ENCODE measurements at regions not wholly inside any gene's neighbourhood (a gene's known extent, or its start where the extent isn't known, plus 50 kb on each side); places are given as distances from the start of the nearest gene placed in this dataset.

GRCh38 chr7:98679741-98680140 lies 62.7 kb downstream of the NPTX2 start:
- CTCF ChIA-PET, result no interaction called here
- intact Hi-C loops (cut with micrococcal nuclease), result no loop called here
- POLR2A ChIA-PET, result no interaction called here
- Mint-ChIP-seq H3K9me3 (peaks cover 5% of the 10 kb centered on the region), H3K4me3 (no peak overlapping the region), H3K27ac (no peak overlapping the region), H3K36me3 (no peaks in the 10 kb centered on the region), H3K4me1 (ENCODE audit: low read depth) (no peaks in the 10 kb centered on the region), H3K27me3 (peaks cover 18% of the 10 kb centered on the region)
- no peak for DNase-seq

GRCh38 chr7:98681511-98681910 lies 64.4 kb downstream of the NPTX2 start:
- Mint-ChIP-seq H3K4me1 (ENCODE audit: low read depth) (no peaks in the 10 kb centered on the region), H3K27ac (no peak overlapping the region), H3K36me3 (no peaks in the 10 kb centered on the region), H3K4me3 (no peak overlapping the region), H3K27me3 (peaks cover 18% of the 10 kb centered on the region), H3K9me3 (peaks cover 10% of the 10 kb centered on the region)
- no peak for DNase-seq
- ChIA-PET CTCF (no interaction called here), POLR2A (no interaction called here)
- intact Hi-C loops (cut with micrococcal nuclease), result no loop called here

DNA sequence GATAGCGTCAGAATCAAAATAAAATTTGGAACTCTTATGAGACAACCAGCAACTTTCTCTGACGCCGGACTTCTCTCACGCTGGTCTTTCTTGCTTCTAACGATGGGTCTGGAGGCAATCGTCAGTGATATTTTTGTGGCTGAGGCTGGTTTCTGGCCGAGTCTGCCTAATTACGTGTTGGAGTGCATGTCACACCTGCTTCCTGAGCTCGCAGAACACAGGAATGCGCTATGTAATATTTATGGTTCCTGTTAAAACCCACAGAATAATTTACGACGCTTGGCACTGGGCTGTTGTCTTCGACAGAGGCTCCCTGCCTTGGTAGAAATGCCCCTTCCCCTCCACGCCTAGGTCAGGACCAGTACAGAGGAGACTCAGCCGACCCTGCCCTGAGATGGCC lies 64.9 kb downstream of the NPTX2 start:
- intact Hi-C loops (cut with micrococcal nuclease), result no loop called here
- H3K27ac Mint-ChIP-seq, result no peak overlapping the region
- no peak overlapping the region for H3K4me3 Mint-ChIP-seq
- POLR2A ChIA-PET, result no interaction called here
- H3K27me3 Mint-ChIP-seq, result peaks cover 18% of the 10 kb centered on the region
- H3K36me3 Mint-ChIP-seq, result no peaks in the 10 kb centered on the region
- H3K4me1 Mint-ChIP-seq (ENCODE audit: low read depth), result no peaks in the 10 kb centered on the region
- peaks cover 10% of the 10 kb centered on the region for H3K9me3 Mint-ChIP-seq
- no peak for DNase-seq
- CTCF ChIA-PET, result no interaction called here

- no peak for DNase-seq
- H3K36me3 Mint-ChIP-seq, result no peaks in the 10 kb centered on the region
- peaks cover 15% of the 10 kb centered on the region for H3K9me3 Mint-ChIP-seq
- intact Hi-C loops (cut with micrococcal nuclease), result no loop called here
- H3K27ac Mint-ChIP-seq, result no peak overlapping the region
- H3K4me1 Mint-ChIP-seq (ENCODE audit: low read depth), result no peaks in the 10 kb centered on the region
- ChIA-PET CTCF (interaction anchor here (0.6 kb wide), 1 partner anchor 283 kb away, joined by 3 read pairs; the partner anchor contains the start of gene BAIAP2L1), POLR2A (no interaction called here)
- peaks cover 18% of the 10 kb centered on the region for H3K27me3 Mint-ChIP-seq
- no peak overlapping the region for H3K4me3 Mint-ChIP-seq
These were observed 66.4 kb downstream of the NPTX2 start for GRCh38 chr7:98683514-98683913.

DNA sequence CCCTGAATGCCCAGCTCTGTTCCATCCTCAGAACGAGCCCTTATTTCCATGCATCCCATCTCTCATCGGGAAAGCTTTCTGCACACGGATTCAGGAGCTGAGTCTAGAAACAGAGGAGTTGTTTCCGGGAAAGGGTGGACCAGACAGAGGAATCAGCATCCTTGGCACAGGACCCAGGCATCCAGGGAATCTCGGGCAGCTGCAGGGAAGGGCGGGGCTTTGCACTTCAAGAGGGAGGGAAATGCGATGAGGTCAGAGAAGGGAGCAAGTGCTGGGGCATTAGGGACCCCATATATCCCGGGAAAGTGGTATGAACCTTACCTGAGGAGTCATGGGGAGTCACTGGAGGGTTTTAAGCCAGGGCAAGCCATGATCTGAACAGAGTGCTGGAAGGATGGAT lies 68.5 kb downstream of the NPTX2 start:
- DNase-seq, result no peak
- intact Hi-C loops (cut with micrococcal nuclease), result no loop called here
- Mint-ChIP-seq H3K27ac (no peak overlapping the region), H3K4me3 (no peak overlapping the region), H3K36me3 (no peaks in the 10 kb centered on the region), H3K4me1 (ENCODE audit: low read depth) (no peaks in the 10 kb centered on the region), H3K27me3 (peaks cover 13% of the 10 kb centered on the region), H3K9me3 (peaks cover 25% of the 10 kb centered on the region)
- ChIA-PET POLR2A (no interaction called here), CTCF (interaction anchor here (1.4 kb wide), 1 partner anchor 156 kb away, joined by 3 read pairs; no protein-coding TSS in a partner anchor)

DNA sequence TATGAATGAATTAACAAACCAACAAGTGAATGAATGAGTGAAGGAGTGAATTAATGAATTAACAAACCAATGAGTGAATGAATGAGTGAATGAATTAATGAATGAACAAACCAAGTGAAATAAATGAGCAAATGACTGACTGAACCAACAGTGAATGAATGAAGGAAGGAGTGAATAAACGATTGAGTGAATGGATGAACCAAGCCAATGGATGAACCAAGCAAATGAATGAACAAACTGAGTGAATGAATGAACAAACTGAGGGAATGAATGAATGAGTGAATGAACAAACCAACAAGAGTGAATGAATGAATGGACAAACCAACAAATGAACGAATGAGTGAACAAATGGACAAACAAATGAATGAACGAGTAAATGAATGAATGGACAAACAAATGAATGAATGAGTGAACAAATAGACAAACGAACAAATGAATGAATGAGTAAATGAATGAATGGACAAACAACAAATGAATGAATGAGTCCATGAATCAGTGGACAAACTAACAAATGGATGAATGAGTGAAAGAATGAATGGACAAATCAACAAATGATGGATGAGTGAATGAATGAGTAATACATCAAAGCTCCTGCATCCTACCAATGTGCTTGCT lies 69.5 kb downstream of the NPTX2 start:
- Mint-ChIP-seq H3K4me1 (ENCODE audit: low read depth) (no peaks in the 10 kb centered on the region), H3K4me3 (no peak overlapping the region), H3K27ac (no peak overlapping the region), H3K36me3 (no peaks in the 10 kb centered on the region), H3K27me3 (peaks cover 10% of the 10 kb centered on the region), H3K9me3 (peaks cover 27% of the 10 kb centered on the region)
- CTCF ChIA-PET, result interaction anchor here (1.4 kb wide), 1 partner anchor 155 kb away, joined by 3 read pairs; no protein-coding TSS in a partner anchor
- intact Hi-C loops (cut with micrococcal nuclease), result no loop called here
- DNase-seq, result no peak
- POLR2A ChIA-PET, result no interaction called here

GRCh38 chr7:98687111-98687751 lies 70.1 kb downstream of the NPTX2 start:
- H3K27me3 Mint-ChIP-seq, result peaks cover 3% of the 10 kb centered on the region
- ChIA-PET POLR2A (no interaction called here), CTCF (interaction anchor here (1.4 kb wide), 1 partner anchor 154 kb away, joined by 3 read pairs; no protein-coding TSS in a partner anchor)
- no peaks in the 10 kb centered on the region for H3K36me3 Mint-ChIP-seq
- H3K4me3 Mint-ChIP-seq, result no peak overlapping the region
- DNase-seq, result no peak
- no peaks in the 10 kb centered on the region for H3K4me1 Mint-ChIP-seq (ENCODE audit: low read depth)
- no peak overlapping the region for H3K27ac Mint-ChIP-seq
- intact Hi-C loops (cut with micrococcal nuclease), result no loop called here
- peaks cover 30% of the 10 kb centered on the region for H3K9me3 Mint-ChIP-seq

- H3K4me3 Mint-ChIP-seq, result no peak overlapping the region
- H3K27ac Mint-ChIP-seq, result no peak overlapping the region
- H3K36me3 Mint-ChIP-seq, result no peaks in the 10 kb centered on the region
- ChIA-PET CTCF (no interaction called here), POLR2A (no interaction called here)
- peaks cover 30% of the 10 kb centered on the region for H3K9me3 Mint-ChIP-seq
- DNase-seq, result no peak
- no peaks in the 10 kb centered on the region for H3K27me3 Mint-ChIP-seq
- intact Hi-C loops (cut with micrococcal nuclease), result no loop called here
- no peaks in the 10 kb centered on the region for H3K4me1 Mint-ChIP-seq (ENCODE audit: low read depth)
These were observed 74.5 kb downstream of the NPTX2 start for GRCh38 chr7:98691619-98692018.

DNA sequence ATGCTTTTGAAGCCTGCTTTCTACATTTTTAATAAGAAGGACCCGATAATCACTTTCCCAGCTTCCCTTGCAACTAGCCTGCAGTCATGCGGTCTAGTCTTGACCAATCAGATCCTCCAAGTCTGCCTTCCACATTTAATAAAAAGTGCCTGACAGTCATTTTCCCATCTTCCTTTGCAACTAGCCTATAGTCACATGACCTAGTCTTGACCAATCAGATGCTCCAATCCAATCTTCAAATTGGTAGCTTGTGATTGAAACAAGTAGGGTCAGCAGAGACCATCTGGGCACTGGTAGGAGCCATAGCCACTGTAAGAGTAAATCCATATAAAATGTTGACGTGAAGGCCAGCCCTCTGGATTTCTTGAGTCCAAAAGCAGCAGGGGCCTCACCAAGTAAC lies 80.0 kb downstream of the NPTX2 start:
- ChIA-PET POLR2A (no interaction called here), CTCF (no interaction called here)
- intact Hi-C loops (cut with micrococcal nuclease), result no loop called here
- no peak for DNase-seq
- Mint-ChIP-seq H3K27ac (no peak overlapping the region), H3K9me3 (peaks cover 10% of the 10 kb centered on the region), H3K36me3 (no peaks in the 10 kb centered on the region), H3K4me3 (no peak overlapping the region), H3K4me1 (ENCODE audit: low read depth) (no peaks in the 10 kb centered on the region), H3K27me3 (no peaks in the 10 kb centered on the region)

DNA sequence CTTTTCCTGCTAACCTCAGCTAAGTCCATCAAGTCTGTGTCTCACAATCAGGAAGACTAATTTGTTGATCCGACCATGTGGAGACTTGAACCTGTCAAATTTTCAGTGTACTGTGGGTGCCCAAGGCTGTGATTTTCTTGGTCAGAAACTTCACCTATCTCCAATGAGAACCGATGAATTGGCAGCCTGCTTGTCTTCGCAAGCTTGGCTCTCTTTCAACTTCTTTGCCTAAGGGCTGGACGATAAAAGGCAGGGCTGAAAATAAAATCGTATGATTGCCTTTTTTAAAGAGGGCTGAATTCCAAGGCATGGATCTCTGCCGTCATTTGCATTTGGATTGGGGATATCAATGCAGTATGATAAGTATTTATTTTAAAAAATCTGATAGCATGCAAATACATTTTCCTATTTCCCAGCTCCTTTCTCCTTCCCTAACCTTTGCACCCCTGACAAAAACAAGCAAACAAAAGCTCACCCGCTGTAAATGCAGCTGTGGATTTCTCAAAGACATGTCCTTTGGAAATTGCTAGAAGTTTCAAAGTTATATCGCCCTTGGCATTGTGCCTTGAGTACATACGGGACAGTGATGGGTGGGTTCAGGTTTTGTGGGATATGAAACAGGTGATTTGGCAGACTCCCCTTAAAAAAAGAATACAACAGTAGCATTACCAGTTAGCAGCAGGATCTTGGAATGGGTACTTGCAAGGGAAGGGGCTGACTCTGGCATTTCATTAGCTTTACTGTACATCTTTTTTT lies 80.6 kb downstream of the NPTX2 start:
- ChIA-PET POLR2A (no interaction called here), CTCF (no interaction called here)
- intact Hi-C loops (cut with micrococcal nuclease), result no loop called here
- DNase-seq, result no peak
- Mint-ChIP-seq H3K27ac (no peak overlapping the region), H3K36me3 (no peaks in the 10 kb centered on the region), H3K4me3 (no peak overlapping the region), H3K4me1 (ENCODE audit: low read depth) (no peaks in the 10 kb centered on the region), H3K27me3 (no peaks in the 10 kb centered on the region), H3K9me3 (peaks cover 7% of the 10 kb centered on the region)

DNA sequence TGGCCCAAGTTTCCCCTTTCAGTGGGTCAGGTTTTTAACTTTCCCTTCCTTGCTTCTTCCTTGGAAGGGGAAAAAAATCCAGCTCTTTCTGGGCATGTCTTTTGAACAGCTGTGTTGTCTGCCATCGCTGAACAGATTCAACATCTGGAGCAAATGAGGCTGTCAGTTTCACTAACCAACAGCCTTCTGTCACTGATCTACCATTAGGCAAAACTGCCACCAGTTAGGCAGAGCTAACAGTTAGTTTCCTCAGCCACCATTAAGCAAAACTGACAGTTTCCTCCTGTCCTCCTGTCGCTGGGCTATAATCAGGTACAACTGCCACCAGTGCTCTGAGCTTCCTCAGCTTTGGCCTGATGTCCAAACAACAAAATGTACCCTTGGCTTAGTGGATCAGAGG lies 81.9 kb downstream of the NPTX2 start:
- no peaks in the 10 kb centered on the region for H3K27me3 Mint-ChIP-seq

DNA sequence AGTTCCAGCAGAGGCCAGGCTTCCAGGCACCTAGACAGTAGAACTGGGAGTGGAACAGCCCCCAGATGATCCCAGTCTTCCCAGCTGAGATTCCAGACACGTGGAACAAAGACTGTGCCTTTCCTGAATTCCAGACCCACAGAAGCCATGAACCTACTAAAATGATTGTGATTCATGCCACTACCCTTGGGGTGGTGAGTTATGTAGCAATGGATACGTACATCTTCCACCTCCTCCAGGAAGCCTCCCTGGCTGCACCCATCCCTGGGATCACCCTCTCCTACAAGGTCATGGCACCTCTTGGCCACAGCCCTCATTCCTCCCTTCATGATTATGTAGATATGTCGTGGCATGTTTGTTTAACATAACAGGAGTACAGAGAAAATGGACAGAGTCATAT lies 83.4 kb downstream of the NPTX2 start:
- no peaks in the 10 kb centered on the region for H3K36me3 Mint-ChIP-seq
- peaks cover 3% of the 10 kb centered on the region for H3K9me3 Mint-ChIP-seq
- H3K27ac Mint-ChIP-seq, result no peak overlapping the region
- H3K4me1 Mint-ChIP-seq (ENCODE audit: low read depth), result no peaks in the 10 kb centered on the region
- intact Hi-C loops (cut with micrococcal nuclease), result no loop called here
- ChIA-PET POLR2A (no interaction called here), CTCF (no interaction called here)
- H3K4me3 Mint-ChIP-seq, result no peak overlapping the region
- H3K27me3 Mint-ChIP-seq, result no peaks in the 10 kb centered on the region
- DNase-seq, result no peak

More for the DNA sequence above, 81.9 kb downstream of the NPTX2 start:
- intact Hi-C loops (cut with micrococcal nuclease), result no loop called here
- no peak for DNase-seq
- POLR2A ChIA-PET, result no interaction called here
- no peak overlapping the region for H3K27ac Mint-ChIP-seq
- no peaks in the 10 kb centered on the region for H3K4me1 Mint-ChIP-seq (ENCODE audit: low read depth)
- CTCF ChIA-PET, result no interaction called here
- peaks cover 3% of the 10 kb centered on the region for H3K9me3 Mint-ChIP-seq
- H3K4me3 Mint-ChIP-seq, result no peak overlapping the region
- H3K36me3 Mint-ChIP-seq, result no peaks in the 10 kb centered on the region

GRCh38 chr7:98701372-98701771 lies 84.3 kb downstream of the NPTX2 start:
- H3K36me3 Mint-ChIP-seq, result no peaks in the 10 kb centered on the region
- no peak overlapping the region for H3K4me3 Mint-ChIP-seq
- H3K9me3 Mint-ChIP-seq, result peaks cover 3% of the 10 kb centered on the region
- ChIA-PET CTCF (no interaction called here), POLR2A (no interaction called here)
- DNase-seq, result no peak
- no peaks in the 10 kb centered on the region for H3K27me3 Mint-ChIP-seq
- intact Hi-C loops (cut with micrococcal nuclease), result no loop called here
- H3K27ac Mint-ChIP-seq, result no peak overlapping the region
- no peaks in the 10 kb centered on the region for H3K4me1 Mint-ChIP-seq (ENCODE audit: low read depth)
